ENCODE measurements at regions not wholly inside any gene's neighbourhood (a gene's known extent, or its start where the extent isn't known, plus 50 kb on each side); places are given as distances from the start of the nearest gene placed in this dataset.
"Not testable (repeated sequence)": the region's sequence is repeated elsewhere in the genome, so short reads cannot be mapped to it uniquely, and the experiment has no call there.

GRCh38 chr1:233816348-233816747 is 88.1 kb upstream of the SLC35F3 start:
- no peaks in the 10 kb centered on the region for H3K36me3 ChIP-seq
- TF ChIP-seq, protein P1, sequence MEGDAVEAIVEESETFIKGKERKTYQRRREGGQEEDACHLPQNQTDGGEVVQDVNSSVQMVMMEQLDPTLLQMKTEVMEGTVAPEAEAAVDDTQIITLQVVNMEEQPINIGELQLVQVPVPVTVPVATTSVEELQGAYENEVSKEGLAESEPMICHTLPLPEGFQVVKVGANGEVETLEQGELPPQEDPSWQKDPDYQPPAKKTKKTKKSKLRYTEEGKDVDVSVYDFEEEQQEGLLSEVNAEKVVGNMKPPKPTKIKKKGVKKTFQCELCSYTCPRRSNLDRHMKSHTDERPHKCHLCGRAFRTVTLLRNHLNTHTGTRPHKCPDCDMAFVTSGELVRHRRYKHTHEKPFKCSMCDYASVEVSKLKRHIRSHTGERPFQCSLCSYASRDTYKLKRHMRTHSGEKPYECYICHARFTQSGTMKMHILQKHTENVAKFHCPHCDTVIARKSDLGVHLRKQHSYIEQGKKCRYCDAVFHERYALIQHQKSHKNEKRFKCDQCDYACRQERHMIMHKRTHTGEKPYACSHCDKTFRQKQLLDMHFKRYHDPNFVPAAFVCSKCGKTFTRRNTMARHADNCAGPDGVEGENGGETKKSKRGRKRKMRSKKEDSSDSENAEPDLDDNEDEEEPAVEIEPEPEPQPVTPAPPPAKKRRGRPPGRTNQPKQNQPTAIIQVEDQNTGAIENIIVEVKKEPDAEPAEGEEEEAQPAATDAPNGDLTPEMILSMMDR (IDR thresholded peaks at IDR 0.05): no peak
- TF ChIP-seq POLR2A (IDR thresholded peaks at IDR 0.05): no peak
- intact Hi-C loops (cut with DNase I): no loop called here
- no peaks in the 10 kb centered on the region for H3K27me3 ChIP-seq
- H3K4me1 ChIP-seq: no peaks in the 10 kb centered on the region
- DNase-seq: no peak
- WGBS (ENCODE audit: insufficient coverage, low coverage, low lambda C conversion rate, missing lambda C conversion rate): 57% methylated on average over 2 of the region's 2 CpGs
- H3K9me3 ChIP-seq: no peaks in the 10 kb centered on the region
- H3K4me3 ChIP-seq: no peak overlapping the region
- no peak overlapping the region for H3K27ac ChIP-seq
- ATAC-seq: no peak

GRCh38 chr1:233819042-233819441 is 85.4 kb upstream of the SLC35F3 start:
- no peaks in the 10 kb centered on the region for H3K4me1 ChIP-seq
- H3K27me3 ChIP-seq: no peaks in the 10 kb centered on the region
- H3K9me3 ChIP-seq: no peaks in the 10 kb centered on the region
- no peaks in the 10 kb centered on the region for H3K36me3 ChIP-seq
- TF ChIP-seq, protein P1 (IDR thresholded peaks at IDR 0.05): no peak
- TF ChIP-seq POLR2A (IDR thresholded peaks at IDR 0.05): no peak
- ATAC-seq: no peak
- no peak overlapping the region for H3K4me3 ChIP-seq
- no peak for DNase-seq
- 31% methylated on average over 1 of the region's 1 CpG for WGBS (ENCODE audit: insufficient coverage, low coverage, low lambda C conversion rate, missing lambda C conversion rate)
- intact Hi-C loops (cut with DNase I): no loop called here
- H3K27ac ChIP-seq: no peak overlapping the region

DNA sequence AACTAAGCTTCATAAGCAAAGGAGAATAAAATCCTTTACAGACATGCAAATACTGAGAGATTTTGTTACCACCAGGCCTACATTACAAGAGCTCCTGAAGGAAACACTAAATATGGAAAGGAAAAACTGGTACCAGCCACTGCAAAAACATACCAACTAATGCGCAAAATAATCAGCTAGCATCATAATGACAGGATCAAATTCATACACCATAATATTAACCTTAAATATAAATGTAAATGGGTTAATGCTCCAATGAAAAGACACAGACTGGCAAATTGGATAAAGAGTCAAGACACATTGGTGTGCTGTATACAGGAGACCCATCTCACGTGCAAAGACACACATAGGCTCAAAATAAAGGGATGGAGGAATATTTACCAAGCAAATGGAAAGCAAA is 80.3 kb upstream of the SLC35F3 start:
- H3K36me3 ChIP-seq; H3K4me3 ChIP-seq; ATAC-seq; DNase-seq; H3K27ac ChIP-seq; intact Hi-C loops (cut with DNase I); H3K9me3 ChIP-seq; H3K27me3 ChIP-seq; H3K4me1 ChIP-seq: not testable (repeated sequence)
- WGBS (ENCODE audit: insufficient coverage, low coverage, low lambda C conversion rate, missing lambda C conversion rate): 66% methylated on average over 2 of the region's 2 CpGs

- H3K27ac ChIP-seq; ATAC-seq; H3K36me3 ChIP-seq; H3K9me3 ChIP-seq; H3K4me1 ChIP-seq; H3K4me3 ChIP-seq; H3K27me3 ChIP-seq; intact Hi-C loops (cut with DNase I); DNase-seq: not testable (repeated sequence)
- 77% methylated on average over 2 of the region's 2 CpGs for WGBS (ENCODE audit: insufficient coverage, low coverage, low lambda C conversion rate, missing lambda C conversion rate)
Observed at GRCh38 chr1:233827937-233828336, 76.5 kb upstream of the SLC35F3 start.

DNA sequence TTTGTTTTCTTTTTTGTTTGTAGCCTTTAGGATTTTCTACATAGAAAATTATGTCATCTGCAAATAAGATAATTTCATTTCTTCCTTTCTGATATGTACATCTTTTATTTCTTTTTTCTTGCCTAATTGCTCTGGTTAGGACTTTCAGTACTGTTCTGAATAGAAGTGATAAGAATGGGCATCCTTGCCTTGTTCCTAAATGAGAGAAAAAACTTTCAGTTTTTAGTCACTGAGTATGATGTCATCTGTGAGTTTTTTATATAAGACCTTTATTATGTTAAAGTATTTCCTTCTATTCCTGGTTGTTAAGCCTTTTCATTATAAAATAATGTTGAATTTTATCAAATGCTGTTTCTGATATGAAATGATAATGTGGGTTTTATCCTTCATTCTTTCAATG is 76.0 kb upstream of the SLC35F3 start:
- no peaks in the 10 kb centered on the region for H3K9me3 ChIP-seq
- no peaks in the 10 kb centered on the region for H3K36me3 ChIP-seq
- ATAC-seq: no peak
- H3K4me3 ChIP-seq: no peak overlapping the region
- H3K4me1 ChIP-seq: no peaks in the 10 kb centered on the region
- TF ChIP-seq, protein P1 (IDR thresholded peaks at IDR 0.05): no peak
- TF ChIP-seq POLR2A (IDR thresholded peaks at IDR 0.05): no peak
- intact Hi-C loops (cut with DNase I): no loop called here
- no peak overlapping the region for H3K27ac ChIP-seq
- no peak for DNase-seq
- H3K27me3 ChIP-seq: no peaks in the 10 kb centered on the region

DNA sequence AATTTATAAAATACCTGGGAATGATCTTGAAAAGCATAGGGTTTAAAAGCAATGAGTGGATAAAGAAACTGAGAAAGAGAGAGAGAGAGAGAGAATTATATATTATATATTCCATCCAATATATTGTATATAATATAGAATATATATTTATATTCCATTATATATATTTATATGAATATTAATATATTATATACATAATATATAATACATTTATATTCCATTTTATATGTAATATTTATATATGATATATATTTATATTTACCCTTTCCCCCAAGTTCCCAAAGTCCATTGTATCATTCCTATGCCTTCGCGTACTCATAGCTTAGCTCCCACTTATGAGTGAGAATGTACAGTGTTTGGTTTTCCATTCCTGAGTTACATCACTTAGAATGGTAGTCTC is 69.9 kb upstream of the SLC35F3 start:
- no peak overlapping the region for H3K4me3 ChIP-seq
- TF ChIP-seq, protein P1 (IDR thresholded peaks at IDR 0.05): no peak
- no peak for TF ChIP-seq POLR2A (IDR thresholded peaks at IDR 0.05)
- H3K9me3 ChIP-seq: no peaks in the 10 kb centered on the region
- DNase-seq (no peak), ATAC-seq (no peak)
- 100% methylated on average over 2 of the region's 2 CpGs for WGBS (ENCODE audit: insufficient coverage, low coverage, low lambda C conversion rate, missing lambda C conversion rate)
- no peaks in the 10 kb centered on the region for H3K4me1 ChIP-seq
- no peaks in the 10 kb centered on the region for H3K27me3 ChIP-seq
- intact Hi-C loops (cut with DNase I): no loop called here
- H3K36me3 ChIP-seq: no peaks in the 10 kb centered on the region
- H3K27ac ChIP-seq: no peak overlapping the region

DNA sequence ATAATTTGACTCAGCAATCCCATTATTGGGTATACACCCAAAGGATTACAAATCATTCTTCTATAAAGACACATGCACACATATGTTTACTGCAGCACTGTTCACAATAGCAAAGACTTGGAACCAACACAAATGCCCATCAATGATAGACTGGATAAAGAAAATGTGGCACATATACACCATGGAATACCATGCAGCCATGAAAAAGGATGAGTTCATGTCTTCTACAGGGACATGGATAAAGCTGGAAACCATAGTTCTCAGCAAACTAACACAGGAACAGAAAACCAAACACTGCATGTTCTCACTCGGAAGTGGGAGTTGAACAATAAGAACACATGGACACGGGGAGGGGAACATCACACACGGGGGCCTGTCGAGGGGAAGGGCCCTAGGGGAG is 66.3 kb upstream of the SLC35F3 start:
- DNase-seq; H3K36me3 ChIP-seq; H3K27me3 ChIP-seq; ATAC-seq; intact Hi-C loops (cut with DNase I); H3K4me3 ChIP-seq; H3K4me1 ChIP-seq; H3K9me3 ChIP-seq; H3K27ac ChIP-seq: not testable (repeated sequence)
- WGBS (ENCODE audit: insufficient coverage, low coverage, low lambda C conversion rate, missing lambda C conversion rate): 75% methylated on average over 4 of the region's 4 CpGs
